Fibroblast of pulmonary artery (primary cell): ENCODE measurements at regions not wholly inside any gene's neighbourhood (a gene's known extent, or its start where the extent isn't known, plus 50 kb on each side); places are given as distances from the start of the nearest gene placed in this dataset.

Experiments used
- DNase-seq: peaks from one replicate; pipeline ENCODE4 v3.0.0-alpha.2; 2010; ENCODE audit warnings: low read depth
- H3K4me3 ChIP-seq: replicated peaks from 2 replicates; pipeline ENCODE4 v1.5.1; 2011; ENCODE audit warnings: low read depth, mild to moderate bottlenecking, control low read depth, low read length, moderate library complexity
- TF ChIP-seq, protein P1 (sequence below): IDR thresholded peaks from 2 replicates; pipeline ENCODE4 v1.5.1; 2011; ENCODE audit warnings: mild to moderate bottlenecking, control low read depth, low read length, inconsistent platforms; ENCODE audit errors: missing control alignments

DNA sequence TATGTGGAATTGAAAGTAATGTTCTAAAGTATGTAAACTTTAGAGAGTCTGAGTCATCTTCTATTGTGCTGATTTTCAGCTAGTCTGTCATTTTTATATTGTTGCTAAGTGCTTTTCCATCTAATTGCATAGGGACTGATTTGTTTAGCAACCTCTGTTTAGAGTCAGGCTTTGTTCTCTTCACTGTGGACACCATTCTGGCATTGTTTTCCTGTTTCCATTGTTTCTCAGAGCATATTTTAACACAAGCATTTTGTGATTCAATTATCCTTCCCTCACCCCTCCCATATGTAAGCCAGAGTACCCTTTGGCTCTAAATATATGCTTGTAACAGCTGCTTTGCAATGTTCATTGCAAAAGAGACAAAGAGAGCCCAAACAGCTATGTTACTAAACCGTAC is 748.4 kb upstream of the PHF14 start:
- no peak overlapping the region for H3K4me3 ChIP-seq
- TF ChIP-seq, protein P1, sequence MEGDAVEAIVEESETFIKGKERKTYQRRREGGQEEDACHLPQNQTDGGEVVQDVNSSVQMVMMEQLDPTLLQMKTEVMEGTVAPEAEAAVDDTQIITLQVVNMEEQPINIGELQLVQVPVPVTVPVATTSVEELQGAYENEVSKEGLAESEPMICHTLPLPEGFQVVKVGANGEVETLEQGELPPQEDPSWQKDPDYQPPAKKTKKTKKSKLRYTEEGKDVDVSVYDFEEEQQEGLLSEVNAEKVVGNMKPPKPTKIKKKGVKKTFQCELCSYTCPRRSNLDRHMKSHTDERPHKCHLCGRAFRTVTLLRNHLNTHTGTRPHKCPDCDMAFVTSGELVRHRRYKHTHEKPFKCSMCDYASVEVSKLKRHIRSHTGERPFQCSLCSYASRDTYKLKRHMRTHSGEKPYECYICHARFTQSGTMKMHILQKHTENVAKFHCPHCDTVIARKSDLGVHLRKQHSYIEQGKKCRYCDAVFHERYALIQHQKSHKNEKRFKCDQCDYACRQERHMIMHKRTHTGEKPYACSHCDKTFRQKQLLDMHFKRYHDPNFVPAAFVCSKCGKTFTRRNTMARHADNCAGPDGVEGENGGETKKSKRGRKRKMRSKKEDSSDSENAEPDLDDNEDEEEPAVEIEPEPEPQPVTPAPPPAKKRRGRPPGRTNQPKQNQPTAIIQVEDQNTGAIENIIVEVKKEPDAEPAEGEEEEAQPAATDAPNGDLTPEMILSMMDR, result no peak
- DNase-seq, result peak; percentile 25

DNA sequence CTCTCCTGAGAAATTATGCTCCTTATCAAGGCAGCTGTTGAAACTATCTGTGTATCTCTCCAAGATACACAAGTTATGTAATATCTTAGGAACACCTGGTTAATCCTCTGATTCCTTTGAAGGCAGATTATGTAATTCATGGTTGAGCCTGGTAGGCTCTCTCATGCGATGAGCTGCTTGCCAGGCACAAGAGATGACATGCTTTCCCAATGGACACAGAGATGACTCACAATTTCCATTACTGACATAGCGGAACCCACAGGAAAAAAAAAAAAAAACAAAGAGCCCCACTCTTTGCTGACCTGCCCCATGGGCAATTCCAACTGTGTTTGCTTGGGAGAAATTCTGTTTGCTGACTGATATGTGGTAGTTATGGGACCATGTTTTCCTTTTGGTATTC is 736.4 kb upstream of the PHF14 start:
- TF ChIP-seq, protein P1, result no peak
- no peak overlapping the region for H3K4me3 ChIP-seq
- DNase-seq, result peak; percentile 53

DNA sequence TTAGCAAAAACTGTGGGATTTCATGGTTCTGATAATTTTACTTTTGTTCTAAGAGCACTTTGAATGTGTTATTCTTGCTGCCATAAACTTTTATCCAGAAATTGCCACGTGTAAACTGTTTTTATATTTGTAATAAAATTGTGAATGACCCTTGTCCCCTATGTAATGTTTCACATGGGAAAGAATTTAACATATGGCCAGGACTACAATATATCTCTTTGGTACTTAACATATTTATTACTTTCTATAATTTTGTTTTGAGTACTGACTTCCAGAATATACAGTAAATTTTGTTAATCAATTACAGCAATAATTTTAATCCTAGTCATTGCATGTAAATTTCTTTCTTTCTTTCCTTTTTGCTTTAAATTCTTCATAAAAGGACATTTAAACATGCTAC is 735.0 kb upstream of the PHF14 start:
- TF ChIP-seq, protein P1, result no peak
- no peak for DNase-seq
- no peak overlapping the region for H3K4me3 ChIP-seq

DNA sequence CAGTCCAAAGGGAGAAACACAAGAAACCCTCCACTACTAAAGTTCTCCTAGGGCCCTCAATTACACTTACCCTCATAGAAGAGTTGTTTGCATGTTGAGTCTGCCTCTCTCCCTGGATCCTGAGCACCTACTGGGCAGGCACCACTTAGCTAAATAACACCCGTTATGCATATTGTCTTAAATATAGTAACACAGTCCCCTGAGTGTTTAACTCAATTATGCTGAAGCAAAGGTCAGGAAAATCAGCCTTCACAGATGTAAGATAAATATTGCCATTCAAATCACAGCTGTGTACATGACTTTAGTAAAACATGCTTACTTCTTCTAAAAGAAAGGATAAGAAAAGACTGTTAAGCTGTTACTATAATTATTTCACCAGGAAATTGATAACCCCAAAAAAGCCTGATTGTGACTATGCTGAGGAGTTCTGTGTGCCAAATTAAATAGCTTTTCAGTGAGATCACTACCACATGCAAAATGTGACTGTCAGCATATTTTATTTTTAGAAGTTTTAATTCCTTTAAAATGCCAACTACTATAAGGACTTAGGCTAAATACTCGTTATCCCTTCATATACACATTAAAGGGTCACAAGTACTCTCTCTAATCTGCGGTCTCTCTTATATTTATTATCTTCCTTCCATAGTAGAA is 733.9 kb upstream of the PHF14 start:
- TF ChIP-seq, protein P1, result no peak
- no peak overlapping the region for H3K4me3 ChIP-seq
- no peak for DNase-seq

DNA sequence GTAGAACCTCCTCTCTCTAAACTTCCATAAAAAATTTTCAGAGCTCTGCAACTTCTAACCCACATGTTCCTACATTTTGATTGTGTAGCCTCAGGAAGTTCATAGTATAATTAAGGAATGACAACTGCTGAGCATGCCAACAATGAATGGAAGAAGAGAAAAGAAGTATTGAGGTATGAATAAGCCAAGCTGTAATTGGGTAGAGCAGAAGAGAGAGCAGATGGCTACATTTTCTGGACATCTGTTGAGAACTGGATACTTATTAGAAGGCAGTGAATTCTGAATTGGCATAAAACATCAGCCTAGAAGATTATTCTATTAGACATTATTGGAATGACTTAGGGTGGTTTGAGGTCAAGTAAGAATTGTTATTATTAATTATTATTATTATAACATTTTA is 728.3 kb upstream of the PHF14 start:
- no peak for DNase-seq
- TF ChIP-seq, protein P1, result no peak
- H3K4me3 ChIP-seq, result no peak overlapping the region

DNA sequence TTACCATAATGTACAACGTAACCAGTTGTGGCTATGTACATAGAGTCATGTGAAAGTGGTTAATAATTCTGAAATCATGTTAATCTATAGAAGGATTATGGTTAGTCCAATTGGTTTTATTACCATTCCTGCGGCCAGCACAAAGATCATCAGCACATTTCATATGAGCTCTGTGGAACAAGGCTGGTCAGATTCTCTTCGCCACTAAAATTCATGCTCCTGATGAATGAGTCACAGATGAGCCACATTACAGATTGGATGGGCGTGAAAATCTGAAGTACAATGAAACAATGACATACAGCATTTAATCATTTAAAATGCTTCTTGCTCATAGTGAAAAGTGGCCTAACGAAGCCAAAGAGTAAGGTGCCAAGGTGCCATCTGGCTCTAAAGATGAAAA is 716.2 kb upstream of the PHF14 start:
- H3K4me3 ChIP-seq, result no peak overlapping the region
- TF ChIP-seq, protein P1, result no peak
- no peak for DNase-seq

DNA sequence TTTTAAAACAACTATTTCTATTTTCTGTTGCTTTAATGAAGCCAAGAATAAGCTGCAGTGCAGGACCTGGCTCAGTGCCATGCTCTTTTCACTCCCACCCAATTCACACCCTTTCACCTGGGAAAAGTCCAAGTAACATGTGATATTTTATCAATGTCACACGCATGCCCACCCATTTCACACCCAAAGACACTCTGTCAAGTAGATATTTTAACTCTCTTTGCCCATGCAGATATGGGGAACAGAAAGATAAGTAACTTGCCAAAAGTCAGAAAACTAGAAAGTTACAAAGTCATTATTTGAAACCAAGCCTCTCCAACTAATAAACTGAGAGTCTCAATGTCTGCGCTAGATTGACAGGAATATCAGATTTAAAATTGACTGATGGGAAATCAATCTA is 706.7 kb upstream of the PHF14 start:
- DNase-seq, result no peak
- H3K4me3 ChIP-seq, result no peak overlapping the region
- TF ChIP-seq, protein P1, result no peak
